ENCODE measurements at regions not wholly inside any gene's neighbourhood (a gene's known extent, or its start where the extent isn't known, plus 50 kb on each side); places are given as distances from the start of the nearest gene placed in this dataset.

GRCh38 chr2:103367877-103368276, 606.0 kb downstream of the TMEM182 start:
- TF ChIP-seq CTCF (optimal IDR thresholded peaks at IDR 0.05 in 1 of 3, IDR thresholded peaks at IDR 0.05 in 1 of 3, conservative IDR thresholded peaks at IDR 0.05 in 1 of 3; ENCODE audit: extremely low read depth in 1 of 3, insufficient read depth in 2 of 3, low read length in 3 of 3) (no peak), EZH2 (IDR thresholded peaks at IDR 0.05; ENCODE audit: low read length) (no peak)
